GM19023 (cell line): ENCODE measurements at regions not wholly inside any gene's neighbourhood (a gene's known extent, or its start where the extent isn't known, plus 50 kb on each side); places are given as distances from the start of the nearest gene placed in this dataset.

ENCODE experiments used
- ATAC-seq: cut with Tn5 transposase; IDR thresholded peaks from one replicate; pipeline ENCODE4 v1.9.1; 2021; ENCODE audit warnings: mild to moderate bottlenecking, moderate library complexity; ENCODE audit not compliant: unreplicated experiment

GRCh38 chr1:224846119-224846907 lies 83.2 kb upstream of the DNAH14 start:
- ATAC-seq = no peak

- no peak for ATAC-seq
These were observed 79.0 kb upstream of the DNAH14 start for GRCh38 chr1:224850446-224850845.

- ATAC-seq = peak; percentile 78
These were observed 78.1 kb upstream of the DNAH14 start for GRCh38 chr1:224851210-224851847.

- peak; percentile 16 for ATAC-seq
These were observed 77.6 kb upstream of the DNAH14 start for GRCh38 chr1:224851848-224852261.

GRCh38 chr1:224852901-224853568 lies 76.4 kb upstream of the DNAH14 start:
- no peak for ATAC-seq

GRCh38 chr1:224856973-224857372 lies 72.5 kb upstream of the DNAH14 start:
- ATAC-seq = no peak

- no peak for ATAC-seq
These were observed 69.8 kb upstream of the DNAH14 start for GRCh38 chr1:224859651-224860050.

GRCh38 chr1:224860488-224861338 lies 68.8 kb upstream of the DNAH14 start:
- no peak for ATAC-seq

GRCh38 chr1:224861339-224861716 lies 68.1 kb upstream of the DNAH14 start:
- no peak for ATAC-seq

- ATAC-seq = no peak
These were observed 66.0 kb upstream of the DNAH14 start for GRCh38 chr1:224863486-224863885.

- ATAC-seq = no peak
These were observed 65.5 kb upstream of the DNAH14 start for GRCh38 chr1:224864006-224864405.

GRCh38 chr1:224865510-224865909 lies 64.0 kb upstream of the DNAH14 start:
- no peak for ATAC-seq

- ATAC-seq = no peak
These were observed 62.5 kb upstream of the DNAH14 start for GRCh38 chr1:224866940-224867339.

- no peak for ATAC-seq
These were observed 61.8 kb upstream of the DNAH14 start for GRCh38 chr1:224867715-224868114.

- no peak for ATAC-seq
These were observed 56.5 kb upstream of the DNAH14 start for GRCh38 chr1:224872832-224873433.

- ATAC-seq = no peak
These were observed 55.8 kb upstream of the DNAH14 start for GRCh38 chr1:224873434-224874369.

- no peak for ATAC-seq
These were observed 54.7 kb upstream of the DNAH14 start for GRCh38 chr1:224874775-224875174.

- no peak for ATAC-seq
These were observed 50.2 kb upstream of the DNAH14 start for GRCh38 chr1:224879162-224879803.
